Parathyroid adenoma (tissue), 2 donors: ENCODE measurements at regions not wholly inside any gene's neighbourhood (a gene's known extent, or its start where the extent isn't known, plus 50 kb on each side); places are given as distances from the start of the nearest gene placed in this dataset.

Experiments
- H2AFZ ChIP-seq: fragments of 300-600 bp; sonication (generic); one replicate; pipeline ENCODE4 v1.7.0; 2017; ENCODE audit warnings: antibody characterized with exemption, mild to moderate bottlenecking
- H3K27ac ChIP-seq: fragments of 300-600 bp; sonication (generic); one replicate; pipeline ENCODE4 v1.7.0; 2017
- H3K27me3 ChIP-seq: fragments of 300-600 bp; sonication (generic); one replicate; pipeline ENCODE4 v1.7.0; 2017; ENCODE audit warnings: low read length; ENCODE audit not compliant: control insufficient read depth, insufficient read depth
- H3K36me3 ChIP-seq: fragments of 300-600 bp; sonication (generic); one replicate; pipeline ENCODE4 v1.7.0; 2017; ENCODE audit warnings: low read length; ENCODE audit not compliant: control insufficient read depth, insufficient read depth
- H3K4me1 ChIP-seq: fragments of 300-600 bp; sonication (generic); one replicate; pipeline ENCODE4 v1.7.0; 2017; ENCODE audit warnings: control low read depth
- H3K4me2 ChIP-seq: fragments of 300-600 bp; sonication (generic); one replicate; pipeline ENCODE4 v1.7.0; 2017; ENCODE audit warnings: low read length
- H3K4me3 ChIP-seq: fragments of 300-600 bp; sonication (generic); one replicate; pipeline ENCODE4 v1.7.0; 2017; ENCODE audit warnings: low read depth, low read length
- H3K79me2 ChIP-seq: fragments of 300-600 bp; sonication (generic); one replicate; pipeline ENCODE4 v1.7.0; 2017; ENCODE audit warnings: control low read depth
- H3K9ac ChIP-seq: fragments of 300-600 bp; sonication (generic); one replicate; pipeline ENCODE4 v1.7.0; 2017; ENCODE audit warnings: mild to moderate bottlenecking
- H3K9me3 ChIP-seq: fragments of 300-600 bp; sonication (generic); one replicate; pipeline ENCODE4 v1.7.0; 2017; ENCODE audit warnings: low read length; ENCODE audit not compliant: control insufficient read depth
- CTCF ChIP-seq: fragments of 300-600 bp; sonication (generic); IDR thresholded peaks from one replicate; pipeline ENCODE4 v1.7.0; 2017; ENCODE audit warnings: antibody characterized with exemption, mild to moderate bottlenecking
- donor health status: primary hyperparathyroidism.

GRCh38 chr18:46401486-46402070, 255.4 kb downstream of the LOXHD1 start:
- Histone ChIP-seq H3K79me2 (peaks cover 4% of the 10 kb centered on the region), H3K36me3 (no peaks in the 10 kb centered on the region), H3K4me1 (peaks cover 17% of the 10 kb centered on the region), H3K27me3 (no peaks in the 10 kb centered on the region), H3K4me3 (no peak overlapping the region), H2AFZ (no peak overlapping the region), H3K4me2 (no peak overlapping the region), H3K9ac (no peak overlapping the region), H3K27ac (no peak overlapping the region), H3K9me3 (no peaks in the 10 kb centered on the region)
- no peak for TF ChIP-seq CTCF

- Histone ChIP-seq H3K4me3 (no peak overlapping the region), H3K27ac (no peak overlapping the region)
- no peak for TF ChIP-seq CTCF
These were observed 254.6 kb downstream of the LOXHD1 start for GRCh38 chr18:46402396-46402795.

GRCh38 chr18:46402945-46403344, 254.1 kb downstream of the LOXHD1 start:
- Histone ChIP-seq H2AFZ (no peak overlapping the region), H3K4me3 (no peak overlapping the region), H3K79me2 (peaks cover 2% of the 10 kb centered on the region), H3K27me3 (no peaks in the 10 kb centered on the region), H3K27ac (no peak overlapping the region), H3K4me1 (peaks cover 16% of the 10 kb centered on the region), H3K36me3 (no peaks in the 10 kb centered on the region), H3K9ac (no peak overlapping the region), H3K4me2 (no peak overlapping the region), H3K9me3 (no peaks in the 10 kb centered on the region)
- TF ChIP-seq CTCF = no peak

More at GRCh38 chr18:46402396-46402795, 254.6 kb downstream of the LOXHD1 start:
- H3K4me1 ChIP-seq = peaks cover 16% of the 10 kb centered on the region
- H3K9me3 ChIP-seq = no peaks in the 10 kb centered on the region
- H2AFZ ChIP-seq = no peak overlapping the region
- no peaks in the 10 kb centered on the region for H3K36me3 ChIP-seq
- H3K79me2 ChIP-seq = peaks cover 2% of the 10 kb centered on the region
- no peak overlapping the region for H3K9ac ChIP-seq
- no peaks in the 10 kb centered on the region for H3K27me3 ChIP-seq
- H3K4me2 ChIP-seq = no peak overlapping the region

- Histone ChIP-seq H2AFZ (no peak overlapping the region), H3K9ac (no peak overlapping the region), H3K36me3 (no peaks in the 10 kb centered on the region), H3K27ac (no peak overlapping the region), H3K4me3 (no peak overlapping the region), H3K4me2 (no peak overlapping the region), H3K9me3 (no peaks in the 10 kb centered on the region), H3K4me1 (peaks cover 30% of the 10 kb centered on the region), H3K27me3 (no peaks in the 10 kb centered on the region), H3K79me2 (peaks cover 2% of the 10 kb centered on the region)
- no peak for TF ChIP-seq CTCF
These were observed 251.0 kb downstream of the LOXHD1 start for GRCh38 chr18:46405832-46406538.

GRCh38 chr18:46406539-46406932, 250.5 kb downstream of the LOXHD1 start:
- peaks cover 35% of the 10 kb centered on the region for H3K4me1 ChIP-seq
- peaks cover 2% of the 10 kb centered on the region for H3K79me2 ChIP-seq
- no peaks in the 10 kb centered on the region for H3K27me3 ChIP-seq
- H3K9ac ChIP-seq = no peak overlapping the region
- TF ChIP-seq CTCF = no peak
- no peak overlapping the region for H3K27ac ChIP-seq
- no peak overlapping the region for H3K4me3 ChIP-seq
- H3K4me2 ChIP-seq = no peak overlapping the region
- H3K9me3 ChIP-seq = no peaks in the 10 kb centered on the region
- H3K36me3 ChIP-seq = no peaks in the 10 kb centered on the region
- no peak overlapping the region for H2AFZ ChIP-seq
